ENCODE measurements at regions not wholly inside any gene's neighbourhood (a gene's known extent, or its start where the extent isn't known, plus 50 kb on each side); places are given as distances from the start of the nearest gene placed in this dataset.

DNA sequence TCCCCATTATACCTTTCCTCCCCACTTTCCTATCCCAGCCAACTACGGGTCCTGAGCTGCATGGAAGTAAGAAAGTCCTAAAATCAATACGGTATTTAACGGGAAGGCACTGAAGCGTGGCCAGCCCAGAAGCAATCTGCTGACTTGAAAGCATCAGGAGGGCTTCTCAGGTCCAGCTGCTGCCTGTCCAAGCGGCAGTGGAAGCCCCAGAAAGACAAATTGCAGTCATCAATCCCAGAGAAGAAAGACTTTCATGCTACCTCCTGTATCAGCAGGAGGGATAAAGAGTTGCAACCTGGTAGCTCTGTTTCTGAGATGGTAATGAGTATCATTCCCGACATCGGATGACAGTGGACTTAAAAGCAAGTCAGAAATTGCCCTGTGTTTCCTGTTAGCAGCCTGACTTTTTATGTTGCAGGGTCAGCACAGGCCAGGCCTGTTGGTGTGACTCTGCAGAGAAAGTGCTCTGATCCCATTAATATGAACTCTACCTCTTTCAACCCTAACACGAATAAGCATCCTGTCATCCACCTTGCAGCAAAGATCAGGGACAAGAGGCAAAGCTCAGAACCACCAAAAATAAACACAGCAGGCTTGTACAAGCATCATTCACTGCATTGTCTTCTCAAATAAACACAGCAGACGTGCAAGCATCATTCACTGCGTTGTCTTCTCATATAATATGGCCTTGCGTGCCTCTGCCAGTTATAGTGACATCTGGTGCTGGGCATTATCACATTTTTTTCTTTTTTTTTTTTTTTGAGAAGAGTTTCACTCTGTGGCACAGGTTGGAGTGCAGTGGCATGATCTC, 358.6 kb upstream of the CDH11 start:
- Histone ChIP-seq H3K27ac (no peak overlapping the region), H3K4me3 (no peak overlapping the region)
- WGBS, 2 donors: 55 to 59% methylated on average over 11 of the region's 11 CpGs

DNA sequence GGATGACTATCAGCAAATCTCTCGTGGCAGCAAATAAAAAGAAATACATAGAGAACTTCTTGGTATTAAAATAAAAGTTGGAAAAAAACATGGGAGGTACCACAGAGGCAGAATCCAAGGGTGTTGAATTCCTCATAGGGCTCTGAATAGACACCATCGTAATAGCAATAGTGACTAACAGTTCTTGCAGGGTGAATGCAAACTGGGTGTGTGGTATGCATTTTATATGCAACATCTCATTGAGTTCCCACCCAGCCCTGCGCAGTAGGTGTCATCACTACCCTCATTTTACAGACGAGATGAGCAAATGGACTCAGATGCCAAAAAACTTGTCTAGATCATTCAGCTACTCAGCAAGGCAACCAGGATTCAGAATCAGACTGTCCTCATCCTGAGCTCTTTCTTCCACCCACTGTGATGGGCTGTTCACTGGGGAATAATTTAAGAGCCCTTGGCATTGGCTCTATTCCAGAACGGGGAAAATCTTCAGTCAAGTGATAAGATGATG, 354.6 kb upstream of the CDH11 start:
- H3K4me3 ChIP-seq: no peak overlapping the region
- no peaks in the 10 kb centered on the region for H3K36me3 ChIP-seq
- H3K4me1 ChIP-seq: no peaks in the 10 kb centered on the region
- TF ChIP-seq POLR2AphosphoS5 (IDR thresholded peaks at IDR 0.05): no peak
- no peak for TF ChIP-seq EP300 (IDR thresholded peaks at IDR 0.05)
- TF ChIP-seq, protein P1, sequence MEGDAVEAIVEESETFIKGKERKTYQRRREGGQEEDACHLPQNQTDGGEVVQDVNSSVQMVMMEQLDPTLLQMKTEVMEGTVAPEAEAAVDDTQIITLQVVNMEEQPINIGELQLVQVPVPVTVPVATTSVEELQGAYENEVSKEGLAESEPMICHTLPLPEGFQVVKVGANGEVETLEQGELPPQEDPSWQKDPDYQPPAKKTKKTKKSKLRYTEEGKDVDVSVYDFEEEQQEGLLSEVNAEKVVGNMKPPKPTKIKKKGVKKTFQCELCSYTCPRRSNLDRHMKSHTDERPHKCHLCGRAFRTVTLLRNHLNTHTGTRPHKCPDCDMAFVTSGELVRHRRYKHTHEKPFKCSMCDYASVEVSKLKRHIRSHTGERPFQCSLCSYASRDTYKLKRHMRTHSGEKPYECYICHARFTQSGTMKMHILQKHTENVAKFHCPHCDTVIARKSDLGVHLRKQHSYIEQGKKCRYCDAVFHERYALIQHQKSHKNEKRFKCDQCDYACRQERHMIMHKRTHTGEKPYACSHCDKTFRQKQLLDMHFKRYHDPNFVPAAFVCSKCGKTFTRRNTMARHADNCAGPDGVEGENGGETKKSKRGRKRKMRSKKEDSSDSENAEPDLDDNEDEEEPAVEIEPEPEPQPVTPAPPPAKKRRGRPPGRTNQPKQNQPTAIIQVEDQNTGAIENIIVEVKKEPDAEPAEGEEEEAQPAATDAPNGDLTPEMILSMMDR (IDR thresholded peaks at IDR 0.05): no peak
- TF ChIP-seq POLR2A (IDR thresholded peaks at IDR 0.05): no peak
- H3K9me3 ChIP-seq: peaks cover 0 to 3% (median 0%) of the 10 kb centered on the region in 4 donors
- H3K27me3 ChIP-seq: no peaks in the 10 kb centered on the region
- intact Hi-C loops (cut with DNase I): no loop called here
- no peak overlapping the region for H3K27ac ChIP-seq
- WGBS, 2 donors: 71 to 76% methylated on average over 5 of the region's 5 CpGs
- DNase-seq: no peak

More for the DNA sequence above, 358.6 kb upstream of the CDH11 start:
- Histone ChIP-seq H3K36me3 (no peaks in the 10 kb centered on the region), H3K4me1 (no peaks in the 10 kb centered on the region), H3K27me3 (no peaks in the 10 kb centered on the region), H3K9me3 (peaks cover 0 to 3% (median 0%) of the 10 kb centered on the region in 4 donors)
- no peak for DNase-seq
- TF ChIP-seq POLR2A (IDR thresholded peaks at IDR 0.05) (no peak), POLR2AphosphoS5 (IDR thresholded peaks at IDR 0.05) (no peak), EP300 (IDR thresholded peaks at IDR 0.05) (no peak)
- TF ChIP-seq, protein P1 (IDR thresholded peaks at IDR 0.05): no peak
- intact Hi-C loops (cut with DNase I): no loop called here

DNA sequence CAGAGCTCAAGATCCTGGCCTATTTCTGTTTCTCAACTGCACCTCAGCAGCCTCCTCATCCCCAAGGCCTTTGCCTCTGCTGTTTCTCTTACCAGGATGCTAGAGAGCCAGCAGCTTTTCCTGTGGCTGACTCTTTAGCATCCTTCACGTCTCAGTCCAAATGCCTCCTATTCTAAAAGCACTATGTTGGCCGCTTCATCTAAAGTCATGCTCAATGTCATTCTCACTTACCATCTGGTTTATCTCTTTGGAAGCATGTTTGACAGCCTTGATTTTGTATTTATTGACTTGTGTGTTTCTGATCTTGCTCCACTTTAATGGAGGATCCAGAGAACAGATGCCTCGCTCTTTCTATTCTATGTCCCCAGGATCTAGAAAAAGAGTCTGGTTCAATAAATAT, 351.8 kb upstream of the CDH11 start:
- Histone ChIP-seq H3K4me3 (no peak overlapping the region), H3K9me3 (peaks cover 0 to 3% (median 0%) of the 10 kb centered on the region in 4 donors), H3K27me3 (no peaks in the 10 kb centered on the region), H3K27ac (no peak overlapping the region), H3K4me1 (no peaks in the 10 kb centered on the region), H3K36me3 (no peaks in the 10 kb centered on the region)
- no peak for TF ChIP-seq EP300 (IDR thresholded peaks at IDR 0.05)
- no peak for TF ChIP-seq POLR2A (IDR thresholded peaks at IDR 0.05)
- TF ChIP-seq, protein P1 (IDR thresholded peaks at IDR 0.05): no peak
- no peak for TF ChIP-seq POLR2AphosphoS5 (IDR thresholded peaks at IDR 0.05)
- WGBS, 2 donors: 91 to 93% methylated on average over 3 of the region's 3 CpGs
- intact Hi-C loops (cut with DNase I): no loop called here
- no peak for DNase-seq

DNA sequence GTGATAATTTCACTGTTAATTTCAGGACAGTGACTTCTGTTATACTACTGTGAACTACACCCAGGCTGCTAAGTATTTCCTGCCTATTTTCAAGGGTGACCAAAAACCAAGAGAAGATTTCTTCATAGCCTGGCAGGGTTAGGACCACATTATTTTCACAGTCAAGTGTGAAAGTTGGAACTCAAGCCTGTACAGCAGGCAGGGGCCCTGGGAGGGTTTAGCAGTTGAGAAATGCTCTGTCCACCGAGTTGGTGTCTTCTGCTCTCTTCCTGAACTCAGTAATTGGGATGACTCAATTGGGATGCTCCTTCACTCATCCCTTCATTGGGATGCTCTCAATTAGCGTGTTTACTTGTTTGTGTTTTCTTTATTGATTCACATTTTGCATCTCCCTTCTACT, 347.3 kb upstream of the CDH11 start:
- Histone ChIP-seq H3K4me1 (no peaks in the 10 kb centered on the region), H3K27ac (no peak overlapping the region), H3K27me3 (no peaks in the 10 kb centered on the region), H3K4me3 (no peak overlapping the region), H3K9me3 (no peaks in the 10 kb centered on the region), H3K36me3 (no peaks in the 10 kb centered on the region)
- 56 to 81% methylated on average over 2 of the region's 2 CpGs for WGBS, 2 donors
- intact Hi-C loops (cut with DNase I): no loop called here
- TF ChIP-seq EP300 (IDR thresholded peaks at IDR 0.05) (no peak), POLR2AphosphoS5 (IDR thresholded peaks at IDR 0.05) (no peak), POLR2A (IDR thresholded peaks at IDR 0.05) (no peak)
- TF ChIP-seq, protein P1 (IDR thresholded peaks at IDR 0.05): no peak
- no peak for DNase-seq
